H4 (cell line): ENCODE measurements at regions not wholly inside any gene's neighbourhood (a gene's known extent, or its start where the extent isn't known, plus 50 kb on each side); places are given as distances from the start of the nearest gene placed in this dataset.

ENCODE experiments used
- DNase-seq: peaks from one replicate; pipeline ENCODE4 v3.0.0-alpha.2; 2015; ENCODE audit warnings: low spot score

GRCh38 chr2:221051162-221051561 is 520.9 kb downstream of the EPHA4 start:
- no peak for DNase-seq

GRCh38 chr2:221060376-221060775 is 511.7 kb downstream of the EPHA4 start:
- no peak for DNase-seq

- DNase-seq, result no peak
Measured at GRCh38 chr2:221063568-221063967, 508.5 kb downstream of the EPHA4 start.

- no peak for DNase-seq
Measured at GRCh38 chr2:221064058-221064854, 507.8 kb downstream of the EPHA4 start.

- DNase-seq, result no peak
Measured at GRCh38 chr2:221064880-221065279, 507.2 kb downstream of the EPHA4 start.

GRCh38 chr2:221068123-221068522 is 504.0 kb downstream of the EPHA4 start:
- no peak for DNase-seq

- no peak for DNase-seq
Measured at GRCh38 chr2:221070106-221070505, 502.0 kb downstream of the EPHA4 start.

- DNase-seq, result no peak
Measured at GRCh38 chr2:221073326-221074049, 498.6 kb downstream of the EPHA4 start.

GRCh38 chr2:221074238-221074637 is 497.9 kb downstream of the EPHA4 start:
- DNase-seq, result no peak

- DNase-seq, result peak; percentile 66
Measured at GRCh38 chr2:221075203-221075602, 496.9 kb downstream of the EPHA4 start.

- DNase-seq, result no peak
Measured at GRCh38 chr2:221077251-221077650, 494.9 kb downstream of the EPHA4 start.

GRCh38 chr2:221077799-221078198 is 494.3 kb downstream of the EPHA4 start:
- DNase-seq, result no peak

GRCh38 chr2:221085341-221085900 is 486.7 kb downstream of the EPHA4 start:
- peak; percentile 33 for DNase-seq

- DNase-seq, result no peak
Measured at GRCh38 chr2:221085936-221086335, 486.2 kb downstream of the EPHA4 start.

- no peak for DNase-seq
Measured at GRCh38 chr2:221087779-221088178, 484.3 kb downstream of the EPHA4 start.

- no peak for DNase-seq
Measured at GRCh38 chr2:221088506-221088905, 483.6 kb downstream of the EPHA4 start.

- no peak for DNase-seq
Measured at GRCh38 chr2:221095356-221095755, 476.7 kb downstream of the EPHA4 start.

- DNase-seq, result no peak
Measured at GRCh38 chr2:221096706-221097567, 475.2 kb downstream of the EPHA4 start.

GRCh38 chr2:221097568-221097915 is 474.6 kb downstream of the EPHA4 start:
- peak; percentile 71 for DNase-seq

- no peak for DNase-seq
Measured at GRCh38 chr2:221097949-221098348, 474.2 kb downstream of the EPHA4 start.

- DNase-seq, result peak; percentile 34
Measured at GRCh38 chr2:221100467-221101089, 471.5 kb downstream of the EPHA4 start.
